Naive B cell (primary cell): ENCODE measurements at regions not wholly inside any gene's neighbourhood (a gene's known extent, or its start where the extent isn't known, plus 50 kb on each side); places are given as distances from the start of the nearest gene placed in this dataset.
A peak's percentile ranks its signal among the peaks of the same experiment; 100 is the strongest.

Source experiments
- ATAC-seq, 2 donors: fragments of 150-1000 bp; cut with Tn5 transposase; 2 replicates each; pipeline ENCODE4 v1.10.0; 2021; ENCODE audit warnings: low read depth in 2 of 2, mild to moderate bottlenecking in 2 of 2, moderate library complexity in 2 of 2
- DNase-seq: peaks from one replicate; pipeline ENCODE4 v3.0.0; 2022
- H3K27ac Mint-ChIP-seq, 6 donors: one replicate each; pipeline ENCODE4 v1.8.0; 2020 to 2022; ENCODE audit warnings: mild to moderate bottlenecking in 6 of 6, mixed read lengths in 6 of 6, moderate library complexity in 5 of 6, inconsistent platforms in 2 of 6
- H3K27me3 Mint-ChIP-seq, 3 donors: one replicate each; pipeline ENCODE4 v1.8.0; 2021 to 2022; ENCODE audit warnings: mixed read lengths in 3 of 3, mild to moderate bottlenecking in 1 of 3
- H3K36me3 Mint-ChIP-seq, 2 donors: one replicate each; pipeline ENCODE4 v1.8.0; 2020 to 2022; ENCODE audit warnings: mixed read lengths in 2 of 2, inconsistent platforms in 1 of 2, mild to moderate bottlenecking in 1 of 2
- H3K4me1 Mint-ChIP-seq, 3 donors: one replicate each; pipeline ENCODE4 v1.8.0; 2020 to 2022; ENCODE audit warnings: mixed read lengths in 3 of 3, inconsistent platforms in 1 of 3, mild to moderate bottlenecking in 1 of 3, moderate library complexity in 1 of 3
- H3K4me3 Mint-ChIP-seq, 8 donors: one replicate each; pipeline ENCODE4 v1.8.0; 2020 to 2022; ENCODE audit warnings: mild to moderate bottlenecking in 8 of 8, mixed read lengths in 8 of 8, moderate library complexity in 8 of 8, inconsistent platforms in 2 of 8
- H3K9me3 Mint-ChIP-seq, 7 donors: one replicate each; pipeline ENCODE4 v1.8.0; 2020 to 2022; ENCODE audit warnings: mixed read lengths in 7 of 7, mild to moderate bottlenecking in 5 of 7, inconsistent platforms in 2 of 7, moderate library complexity in 1 of 7

DNA sequence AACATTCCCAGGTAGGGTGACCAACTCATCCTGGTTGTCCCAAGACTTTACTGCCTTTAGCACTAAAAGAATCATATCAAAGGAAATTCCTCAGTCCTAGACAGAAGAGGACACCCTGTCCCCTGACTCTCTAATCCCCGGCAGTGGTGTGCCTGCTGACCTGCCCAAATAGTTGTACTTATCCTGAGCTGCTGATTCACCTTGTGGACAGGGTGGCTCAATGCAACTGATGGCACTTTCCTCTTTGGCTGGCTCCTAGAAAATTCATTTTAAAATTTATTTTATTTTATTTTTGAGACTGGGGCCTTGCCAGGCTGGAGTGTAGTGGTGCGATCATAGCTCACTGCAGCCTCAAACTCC, 111.7 kb downstream of the JCAD start:
- DNase-seq: no peak
- H3K9me3 Mint-ChIP-seq: no peaks in the 10 kb centered on the region

GRCh38 chr10:29946953-29947700, 112.3 kb downstream of the JCAD start:
- no peak overlapping the region for H3K27ac Mint-ChIP-seq
- DNase-seq: no peak
- H3K9me3 Mint-ChIP-seq: no peaks in the 10 kb centered on the region
- H3K4me3 Mint-ChIP-seq: no peak overlapping the region
- H3K27me3 Mint-ChIP-seq: peaks cover 0 to 6% (median under 1%) of the 10 kb centered on the region in 3 donors
- no peaks in the 10 kb centered on the region for H3K36me3 Mint-ChIP-seq
- no peaks in the 10 kb centered on the region for H3K4me1 Mint-ChIP-seq
- no peak for ATAC-seq

More for the DNA sequence above, 111.7 kb downstream of the JCAD start:
- no peaks in the 10 kb centered on the region for H3K4me1 Mint-ChIP-seq
- H3K4me3 Mint-ChIP-seq: no peak overlapping the region
- H3K36me3 Mint-ChIP-seq: no peaks in the 10 kb centered on the region
- ATAC-seq: no peak
- peaks cover 0 to 6% (median 0%) of the 10 kb centered on the region in 3 donors for H3K27me3 Mint-ChIP-seq
- H3K27ac Mint-ChIP-seq: no peak overlapping the region

DNA sequence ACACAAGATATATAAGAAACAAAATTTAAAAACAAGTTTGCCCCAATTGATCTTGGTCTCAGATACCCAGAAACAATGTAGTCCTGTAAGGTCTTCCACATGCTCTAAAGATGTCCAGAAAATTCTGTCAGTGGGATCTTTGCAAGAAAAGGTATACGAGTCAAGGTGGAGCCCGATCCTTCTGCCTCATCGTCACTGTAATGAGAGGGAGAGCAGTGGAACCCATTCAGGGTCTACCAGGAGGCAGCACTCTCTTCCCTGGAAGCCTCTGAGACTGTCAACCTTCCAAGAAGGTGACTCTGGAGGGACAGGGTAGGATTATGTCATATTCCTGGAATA, 112.8 kb downstream of the JCAD start:
- Mint-ChIP-seq H3K36me3 (no peaks in the 10 kb centered on the region), H3K4me3 (no peak overlapping the region), H3K4me1 (no peaks in the 10 kb centered on the region), H3K27ac (no peak overlapping the region), H3K27me3 (peaks cover 0 to 6% (median 6%) of the 10 kb centered on the region in 3 donors), H3K9me3 (peaks cover 0 to 4% (median 0%) of the 10 kb centered on the region in 7 donors)
- DNase-seq (no peak), ATAC-seq (no peak)

- H3K36me3 Mint-ChIP-seq: no peaks in the 10 kb centered on the region
- H3K4me3 Mint-ChIP-seq: no peak overlapping the region
- H3K27me3 Mint-ChIP-seq: peaks cover 6 to 7% (median 6%) of the 10 kb centered on the region in 3 donors
- DNase-seq (no peak), ATAC-seq (no peak)
- no peaks in the 10 kb centered on the region for H3K4me1 Mint-ChIP-seq
- peaks cover 0 to 11% (median 5%) of the 10 kb centered on the region in 7 donors for H3K9me3 Mint-ChIP-seq
- no peak overlapping the region for H3K27ac Mint-ChIP-seq
These were observed 117.9 kb downstream of the JCAD start for GRCh38 chr10:29941476-29941875.

DNA sequence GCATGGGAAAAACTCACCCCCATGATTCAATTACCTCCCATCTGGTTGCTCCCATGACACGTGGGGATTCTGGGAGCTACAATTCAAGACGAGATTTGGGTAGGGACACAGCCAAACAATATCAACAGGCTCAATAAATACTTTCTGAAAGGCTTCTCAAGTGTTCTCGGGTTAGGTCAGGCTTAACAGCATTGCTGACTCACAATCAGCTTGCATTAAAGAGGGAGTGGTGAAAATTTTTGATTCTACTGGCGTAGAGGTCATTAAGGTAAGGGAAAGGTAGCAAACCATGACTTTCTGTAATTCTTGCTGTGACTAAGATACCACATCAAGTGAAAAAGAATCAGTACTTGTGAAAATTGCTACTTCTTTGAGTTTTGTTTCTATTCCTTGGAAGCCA, 126.4 kb downstream of the JCAD start:
- ATAC-seq (no peak), DNase-seq (no peak)
- no peaks in the 10 kb centered on the region for H3K4me1 Mint-ChIP-seq
- H3K4me3 Mint-ChIP-seq: no peak overlapping the region
- H3K9me3 Mint-ChIP-seq: peaks cover 2 to 33% (median 6%) of the 10 kb centered on the region in 7 donors
- no peak overlapping the region for H3K27ac Mint-ChIP-seq
- peaks cover 0 to 7% (median 6%) of the 10 kb centered on the region in 3 donors for H3K27me3 Mint-ChIP-seq
- no peaks in the 10 kb centered on the region for H3K36me3 Mint-ChIP-seq

DNA sequence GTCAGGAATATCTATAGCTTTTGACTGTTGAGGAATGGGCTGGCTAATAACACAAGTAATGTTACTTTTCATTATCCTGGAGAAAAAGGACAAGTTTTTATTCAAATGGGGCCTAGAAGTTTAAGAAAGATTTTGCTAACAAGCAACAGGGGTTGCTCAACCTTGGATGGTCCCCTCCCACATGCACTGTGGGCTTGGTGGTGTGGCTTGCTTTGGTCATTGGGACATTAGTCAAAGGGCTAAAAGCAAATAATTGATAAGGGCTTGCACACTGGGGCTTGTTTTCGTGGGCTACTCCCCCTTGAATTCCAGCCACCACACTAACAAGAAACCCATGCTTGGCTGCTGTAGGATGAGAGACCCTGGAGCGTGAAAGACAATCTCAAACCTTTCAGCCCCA, 127.6 kb downstream of the JCAD start:
- Mint-ChIP-seq H3K4me3 (no peak overlapping the region), H3K9me3 (peaks cover 8 to 42% (median 14%) of the 10 kb centered on the region in 7 donors), H3K36me3 (peaks cover 0 to 8% of the 10 kb centered on the region in 2 donors), H3K4me1 (no peaks in the 10 kb centered on the region), H3K27me3 (peaks cover 0 to 6% (median 0%) of the 10 kb centered on the region in 3 donors), H3K27ac (no peak overlapping the region)
- no peak for ATAC-seq
- DNase-seq: no peak

GRCh38 chr10:29929006-29929405, 130.4 kb downstream of the JCAD start:
- peaks cover 0 to 5% (median 0%) of the 10 kb centered on the region in 3 donors for H3K4me1 Mint-ChIP-seq
- ATAC-seq (no peak), DNase-seq (no peak)
- peaks cover 17 to 59% (median 28%) of the 10 kb centered on the region in 7 donors for H3K9me3 Mint-ChIP-seq
- H3K36me3 Mint-ChIP-seq: peaks cover 0 to 11% of the 10 kb centered on the region in 2 donors
- H3K4me3 Mint-ChIP-seq: no peak overlapping the region
- H3K27me3 Mint-ChIP-seq: peaks cover 0 to 6% (median 0%) of the 10 kb centered on the region in 3 donors
- no peak overlapping the region for H3K27ac Mint-ChIP-seq

DNA sequence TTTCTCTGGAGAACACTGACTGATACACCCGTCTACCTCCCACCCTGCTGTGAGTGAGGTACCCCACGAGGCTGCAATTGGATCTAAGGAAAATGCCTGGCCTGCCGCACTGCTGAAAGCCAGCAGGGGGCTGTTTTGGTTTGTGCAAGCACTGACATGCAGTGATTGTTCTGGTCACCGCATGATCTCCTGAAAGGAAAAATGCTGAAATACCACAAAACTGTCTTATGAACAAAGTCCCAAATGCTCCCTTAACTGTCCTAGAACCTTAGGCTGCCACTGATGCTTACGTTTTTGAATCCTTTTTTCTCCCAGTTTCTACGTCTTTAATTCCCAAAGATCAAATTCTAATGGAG, 132.7 kb downstream of the JCAD start:
- no peak for ATAC-seq
- no peak overlapping the region for H3K27ac Mint-ChIP-seq
- H3K9me3 Mint-ChIP-seq: peaks cover 16 to 44% (median 28%) of the 10 kb centered on the region in 7 donors
- peaks cover 0 to 11% of the 10 kb centered on the region in 2 donors for H3K36me3 Mint-ChIP-seq
- no peak overlapping the region for H3K4me3 Mint-ChIP-seq
- peaks cover 0 to 5% (median 0%) of the 10 kb centered on the region in 3 donors for H3K4me1 Mint-ChIP-seq
- H3K27me3 Mint-ChIP-seq: peaks cover 0 to 6% (median 4%) of the 10 kb centered on the region in 3 donors
- DNase-seq: no peak

- ATAC-seq: no peak
- H3K4me3 Mint-ChIP-seq: no peak overlapping the region
These were observed 133.4 kb downstream of the JCAD start for GRCh38 chr10:29925771-29926692.

DNA sequence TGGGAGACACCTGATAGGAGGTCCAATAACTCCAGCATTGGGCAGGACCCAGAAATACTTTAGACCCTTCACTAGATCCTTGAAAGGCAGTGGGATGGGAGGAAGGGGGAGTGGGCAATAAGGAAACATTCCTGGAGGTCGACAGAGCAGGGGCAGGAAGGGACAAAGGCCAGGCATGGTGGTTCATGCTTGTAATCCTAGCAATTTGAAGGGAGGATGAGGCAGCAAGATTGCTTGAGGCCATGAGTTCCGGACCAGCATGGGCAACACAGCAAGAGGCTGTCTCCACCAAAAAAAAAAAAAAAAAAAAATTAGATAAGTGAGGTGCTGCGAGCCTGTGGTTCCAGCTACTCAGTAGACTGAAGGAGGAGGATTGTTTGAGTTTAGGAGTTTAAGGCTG, 134.9 kb downstream of the JCAD start:
- ATAC-seq (no peak), DNase-seq (no peak)
- Mint-ChIP-seq H3K9me3 (peaks cover 15 to 36% (median 26%) of the 10 kb centered on the region in 7 donors), H3K36me3 (peaks cover 0 to 11% of the 10 kb centered on the region in 2 donors), H3K27me3 (peaks cover 10 to 18% (median 11%) of the 10 kb centered on the region in 3 donors), H3K4me1 (peaks cover 0 to 5% (median 5%) of the 10 kb centered on the region in 3 donors), H3K27ac (peak overlapping the region in 1 of 6 donors; percentile 40), H3K4me3 (no peak overlapping the region)

More at GRCh38 chr10:29925771-29926692, 133.4 kb downstream of the JCAD start:
- Mint-ChIP-seq H3K27ac (peak overlapping the region in 1 of 6 donors; percentile 79), H3K4me1 (peaks cover 0 to 5% (median 0%) of the 10 kb centered on the region in 3 donors), H3K27me3 (peaks cover 0 to 6% (median 4%) of the 10 kb centered on the region in 3 donors), H3K36me3 (peaks cover 0 to 11% of the 10 kb centered on the region in 2 donors), H3K9me3 (peaks cover 15 to 41% (median 28%) of the 10 kb centered on the region in 7 donors)
- no peak for DNase-seq

DNA sequence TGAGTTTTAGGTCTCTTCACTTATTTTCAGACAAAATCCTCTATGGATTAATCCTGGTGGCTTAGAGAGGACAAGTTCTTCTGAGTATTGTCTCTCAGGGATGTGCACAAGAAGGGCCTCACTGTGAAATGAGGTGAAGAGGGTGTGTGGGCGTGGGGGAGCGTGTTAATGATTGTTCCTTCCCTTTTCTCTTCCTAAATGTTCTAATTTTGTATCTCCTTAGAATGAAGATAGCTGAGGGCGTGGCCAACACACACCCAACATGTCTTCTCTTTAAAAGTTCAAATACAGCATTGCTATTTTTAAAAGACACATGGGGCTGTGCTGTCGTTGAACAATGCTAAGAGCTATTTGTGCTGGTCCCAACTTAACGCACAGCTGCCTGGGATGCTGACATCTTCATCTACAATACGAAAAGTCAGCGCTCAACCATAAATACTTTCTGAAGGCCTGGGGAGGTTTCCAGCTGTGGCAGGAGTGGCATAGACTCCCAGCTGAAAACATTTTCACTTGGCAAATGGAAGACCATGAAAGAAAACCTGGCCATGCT, 135.9 kb downstream of the JCAD start:
- Mint-ChIP-seq H3K27ac (no peak overlapping the region), H3K36me3 (peaks cover 0 to 19% of the 10 kb centered on the region in 2 donors), H3K4me1 (peaks cover 0 to 9% (median 5%) of the 10 kb centered on the region in 3 donors), H3K27me3 (peaks cover 10 to 20% (median 19%) of the 10 kb centered on the region in 3 donors), H3K4me3 (peak overlapping the region in 2 of 8 donors; percentile 8 to 18), H3K9me3 (peaks cover 13 to 33% (median 21%) of the 10 kb centered on the region in 7 donors)
- ATAC-seq (no peak), DNase-seq (no peak)

DNA sequence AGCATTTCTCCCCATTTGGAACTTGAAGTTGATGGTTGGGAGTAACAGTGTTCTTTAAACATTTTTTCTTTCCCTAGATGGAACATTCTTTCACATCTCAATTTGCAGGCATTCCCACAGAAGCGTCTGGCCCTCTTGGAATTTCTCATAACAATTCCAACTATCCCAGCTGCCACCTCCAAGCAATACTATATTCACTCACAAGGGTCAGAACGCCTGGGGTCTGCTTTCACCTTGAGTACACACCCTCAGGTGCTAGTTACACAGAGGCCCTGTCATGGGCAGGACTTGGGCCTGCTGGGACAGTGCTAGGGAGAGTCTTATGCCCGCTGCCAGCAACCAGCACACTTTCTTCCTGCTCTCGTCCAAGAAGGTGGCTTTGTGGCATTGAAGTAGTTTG, 136.5 kb downstream of the JCAD start:
- Mint-ChIP-seq H3K27me3 (peaks cover 10 to 20% (median 19%) of the 10 kb centered on the region in 3 donors), H3K27ac (no peak overlapping the region), H3K4me1 (peaks cover 0 to 9% (median 5%) of the 10 kb centered on the region in 3 donors), H3K9me3 (peaks cover 10 to 32% (median 21%) of the 10 kb centered on the region in 7 donors), H3K4me3 (no peak overlapping the region), H3K36me3 (peaks cover 0 to 19% of the 10 kb centered on the region in 2 donors)
- no peak for ATAC-seq
- DNase-seq: no peak

GRCh38 chr10:29922226-29922625, 137.2 kb downstream of the JCAD start:
- H3K27ac Mint-ChIP-seq: no peak overlapping the region

More at GRCh38 chr10:29922226-29922625, 137.2 kb downstream of the JCAD start:
- peaks cover 10 to 20% (median 19%) of the 10 kb centered on the region in 3 donors for H3K27me3 Mint-ChIP-seq
- H3K36me3 Mint-ChIP-seq: peaks cover 0 to 15% of the 10 kb centered on the region in 2 donors
- H3K9me3 Mint-ChIP-seq: peaks cover 9 to 27% (median 16%) of the 10 kb centered on the region in 7 donors
- ATAC-seq (no peak), DNase-seq (no peak)
- peaks cover 0 to 9% (median 5%) of the 10 kb centered on the region in 3 donors for H3K4me1 Mint-ChIP-seq
- no peak overlapping the region for H3K4me3 Mint-ChIP-seq
